ENCODE measurements at regions not wholly inside any gene's neighbourhood (a gene's known extent, or its start where the extent isn't known, plus 50 kb on each side); places are given as distances from the start of the nearest gene placed in this dataset.
"Not testable (repeated sequence)": the region's sequence is repeated elsewhere in the genome, so short reads cannot be mapped to it uniquely, and the experiment has no call there.

- no peak for DNase-seq (ENCODE audit: low read depth)
Observed at GRCh38 chr7:34487391-34488115, 170.5 kb upstream of the NPSR1 start.

DNA sequence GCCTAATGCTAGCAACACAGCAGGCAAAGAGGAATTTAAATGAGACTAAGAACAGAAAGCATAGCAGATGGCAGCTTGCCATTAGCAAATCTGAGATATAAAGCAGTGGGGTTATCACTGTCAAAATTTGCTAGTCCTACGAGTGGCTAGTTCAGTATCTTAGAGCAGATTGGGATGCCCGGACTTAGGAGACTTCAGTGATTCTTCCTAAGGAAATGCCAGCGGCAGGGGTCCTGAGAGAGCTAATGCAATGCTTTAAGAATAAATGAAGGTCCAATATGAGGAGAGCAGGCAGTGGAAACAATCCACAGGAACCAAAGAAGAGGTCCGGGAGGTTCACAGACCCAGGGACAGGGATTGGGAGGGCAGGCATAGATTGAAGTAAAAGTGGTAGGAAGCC is 169.3 kb upstream of the NPSR1 start:
- no peak for DNase-seq (ENCODE audit: low read depth)

DNA sequence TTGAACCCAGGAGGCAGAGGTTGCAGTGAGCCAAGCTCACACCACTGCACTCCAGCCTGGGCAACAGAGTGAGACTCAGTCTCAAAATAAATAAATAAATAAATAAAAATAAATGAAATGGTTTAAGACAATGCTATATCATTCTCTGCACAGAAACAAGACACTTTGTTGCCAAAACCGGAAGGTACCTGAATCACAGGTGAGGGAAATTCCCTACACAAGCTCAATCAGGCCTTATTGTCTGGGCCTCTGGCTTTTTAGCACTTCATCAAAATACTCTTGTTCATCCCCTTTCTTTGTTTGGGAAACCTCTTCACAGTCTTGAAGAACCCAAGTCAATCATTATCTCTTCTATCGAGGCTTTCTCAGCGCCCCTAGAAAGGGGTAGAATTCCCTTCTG is 166.1 kb upstream of the NPSR1 start:
- no peak for DNase-seq (ENCODE audit: low read depth)

GRCh38 chr7:34493752-34494151 is 164.3 kb upstream of the NPSR1 start:
- DNase-seq (ENCODE audit: low read depth), result no peak

DNA sequence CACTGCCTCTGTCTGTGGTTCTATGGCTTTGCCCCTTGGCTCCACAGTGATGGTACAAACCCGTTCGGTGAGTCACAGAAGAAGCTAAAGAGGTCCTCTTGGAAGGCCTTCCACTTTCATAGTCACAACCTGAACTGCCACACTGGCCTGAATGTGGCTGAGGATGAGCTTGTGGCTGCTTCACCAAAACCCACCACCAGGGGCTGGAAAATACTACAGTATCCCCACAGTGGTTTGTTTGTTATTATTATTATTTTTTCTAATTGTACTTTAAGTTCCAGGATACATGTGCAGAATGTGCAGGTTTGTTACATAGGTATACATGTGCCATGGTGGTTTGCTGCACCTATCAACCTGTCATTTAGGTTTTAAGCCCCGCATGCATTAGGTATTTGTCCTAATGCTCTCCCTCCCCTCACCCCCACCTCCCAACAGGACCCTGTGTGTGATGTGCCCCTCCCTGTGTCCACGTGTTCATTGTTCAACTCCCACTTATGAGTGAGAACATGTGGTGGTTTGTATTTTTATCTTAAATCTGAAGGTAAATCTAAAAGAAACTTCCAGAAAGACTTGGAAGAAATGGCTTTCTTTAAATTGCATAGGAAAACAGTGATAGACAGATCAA is 160.8 kb upstream of the NPSR1 start:
- DNase-seq (ENCODE audit: low read depth), result no peak

GRCh38 chr7:34501156-34501555 is 156.9 kb upstream of the NPSR1 start:
- DNase-seq (ENCODE audit: low read depth), result no peak

GRCh38 chr7:34507191-34507590 is 150.8 kb upstream of the NPSR1 start:
- no peak for DNase-seq (ENCODE audit: low read depth)

GRCh38 chr7:34523226-34523918 is 134.6 kb upstream of the NPSR1 start:
- DNase-seq (ENCODE audit: low read depth), result no peak

DNA sequence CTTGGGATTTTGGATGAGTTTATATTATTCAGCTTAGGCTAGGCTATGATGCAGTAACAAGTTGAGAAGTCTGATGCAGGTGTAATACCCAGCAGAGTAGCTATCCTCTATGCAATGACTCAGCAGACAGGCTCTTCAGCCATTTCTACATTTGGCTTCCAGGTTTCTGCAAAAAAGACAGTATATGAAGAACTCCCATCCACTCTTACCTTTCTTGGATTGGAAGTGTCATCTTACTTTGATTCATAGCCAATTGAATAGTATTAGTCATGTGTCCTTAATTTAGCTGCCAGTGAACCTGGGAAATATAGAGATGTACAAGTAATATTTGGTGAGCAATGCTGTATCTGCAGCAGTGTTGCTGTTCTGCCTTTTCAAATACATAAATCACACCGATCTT is 127.8 kb upstream of the NPSR1 start:
- no peak for DNase-seq (ENCODE audit: low read depth)

- DNase-seq (ENCODE audit: low read depth), result no peak
Observed at GRCh38 chr7:34539003-34539402, 119.0 kb upstream of the NPSR1 start.

- DNase-seq (ENCODE audit: low read depth), result no peak
Observed at GRCh38 chr7:34544621-34545020, 113.4 kb upstream of the NPSR1 start.

- no peak for DNase-seq (ENCODE audit: low read depth)
Observed at GRCh38 chr7:34550996-34551395, 107.0 kb upstream of the NPSR1 start.

DNA sequence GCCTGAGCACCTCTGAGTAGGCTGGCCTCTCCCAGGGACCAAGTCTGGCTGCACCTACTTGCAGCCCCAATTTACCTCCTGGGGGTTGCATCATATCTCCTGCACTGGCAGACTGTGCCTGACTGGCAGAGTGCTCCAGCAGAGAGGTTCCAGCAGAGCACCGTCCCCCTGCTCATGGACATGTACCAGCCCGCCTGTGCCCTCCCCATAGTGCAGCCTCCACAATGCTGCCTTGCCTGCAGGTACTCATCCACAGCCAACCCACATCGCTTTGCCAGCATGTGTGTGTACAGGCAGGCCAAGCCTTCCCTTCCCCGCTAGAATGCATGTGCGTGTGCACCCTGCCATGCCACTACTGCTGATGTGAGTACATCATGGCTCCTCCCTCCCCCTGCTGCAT is 105.5 kb upstream of the NPSR1 start:
- DNase-seq (ENCODE audit: low read depth), result no peak

GRCh38 chr7:34558022-34558421 is 100.0 kb upstream of the NPSR1 start:
- DNase-seq (ENCODE audit: low read depth), result no peak

GRCh38 chr7:34564091-34564490 is 93.9 kb upstream of the NPSR1 start:
- no peak for DNase-seq (ENCODE audit: low read depth)

GRCh38 chr7:34567906-34568305 is 90.1 kb upstream of the NPSR1 start:
- no peak for DNase-seq (ENCODE audit: low read depth)

GRCh38 chr7:34569975-34570699 is 87.9 kb upstream of the NPSR1 start:
- DNase-seq (ENCODE audit: low read depth), result no peak

GRCh38 chr7:34575006-34575405 is 83.0 kb upstream of the NPSR1 start:
- DNase-seq (ENCODE audit: low read depth), result no peak

- DNase-seq (ENCODE audit: low read depth), result not testable (repeated sequence)
Observed at GRCh38 chr7:34577934-34578333, 80.1 kb upstream of the NPSR1 start.

- DNase-seq (ENCODE audit: low read depth), result not testable (repeated sequence)
Observed at GRCh38 chr7:34581698-34582097, 76.3 kb upstream of the NPSR1 start.

GRCh38 chr7:34584526-34584925 is 73.5 kb upstream of the NPSR1 start:
- DNase-seq (ENCODE audit: low read depth), result no peak

DNA sequence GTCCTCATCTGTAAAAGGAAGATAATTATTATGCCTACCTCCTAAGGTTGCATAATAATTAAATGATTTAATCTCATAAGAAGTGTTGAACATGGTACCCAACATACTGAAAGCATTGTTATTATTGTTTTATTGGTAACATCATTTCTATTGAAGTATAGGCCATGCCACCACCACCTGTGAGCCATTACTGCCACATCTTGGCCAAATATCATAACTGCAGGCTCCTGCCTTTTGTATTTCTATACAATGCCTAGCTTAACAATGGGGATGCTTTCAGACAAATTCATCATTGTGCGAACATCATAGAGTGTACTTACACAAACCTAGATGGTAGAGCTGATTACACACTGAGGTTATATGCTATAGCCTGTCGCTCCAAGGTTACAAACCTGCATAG is 61.1 kb upstream of the NPSR1 start:
- no peak for DNase-seq (ENCODE audit: low read depth)

Data from activated T-cell treated with anti-CD3 and anti-CD28 coated beads for 1 hour (primary cell).